ENCODE measurements at regions not wholly inside any gene's neighbourhood (a gene's known extent, or its start where the extent isn't known, plus 50 kb on each side); places are given as distances from the start of the nearest gene placed in this dataset.

DNA sequence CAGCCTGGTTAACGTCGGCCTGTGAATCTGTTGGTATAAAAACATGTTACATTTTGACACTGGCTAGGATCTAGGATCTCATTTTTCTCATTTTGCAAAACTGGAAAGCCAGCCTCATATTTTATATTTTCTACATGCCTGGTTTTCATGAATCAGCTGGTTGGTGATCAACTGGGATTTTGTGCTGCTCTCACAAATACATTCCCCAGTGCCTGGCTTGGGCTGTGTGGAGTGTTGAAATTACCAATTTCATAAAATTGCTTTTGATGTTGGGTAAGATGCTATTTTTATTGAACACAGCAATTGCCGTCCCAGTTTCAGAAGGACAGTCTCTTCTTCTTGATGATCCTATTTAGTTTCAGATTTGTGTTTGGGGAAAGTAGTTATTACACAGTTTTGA is 604.3 kb downstream of the TAFA4 start:
- no peaks in the 10 kb centered on the region for H3K36me3 ChIP-seq
- intact Hi-C loops (cut with DNase I; ENCODE audit: low total_unique reads), result no loop called here
- TF ChIP-seq, protein P1, sequence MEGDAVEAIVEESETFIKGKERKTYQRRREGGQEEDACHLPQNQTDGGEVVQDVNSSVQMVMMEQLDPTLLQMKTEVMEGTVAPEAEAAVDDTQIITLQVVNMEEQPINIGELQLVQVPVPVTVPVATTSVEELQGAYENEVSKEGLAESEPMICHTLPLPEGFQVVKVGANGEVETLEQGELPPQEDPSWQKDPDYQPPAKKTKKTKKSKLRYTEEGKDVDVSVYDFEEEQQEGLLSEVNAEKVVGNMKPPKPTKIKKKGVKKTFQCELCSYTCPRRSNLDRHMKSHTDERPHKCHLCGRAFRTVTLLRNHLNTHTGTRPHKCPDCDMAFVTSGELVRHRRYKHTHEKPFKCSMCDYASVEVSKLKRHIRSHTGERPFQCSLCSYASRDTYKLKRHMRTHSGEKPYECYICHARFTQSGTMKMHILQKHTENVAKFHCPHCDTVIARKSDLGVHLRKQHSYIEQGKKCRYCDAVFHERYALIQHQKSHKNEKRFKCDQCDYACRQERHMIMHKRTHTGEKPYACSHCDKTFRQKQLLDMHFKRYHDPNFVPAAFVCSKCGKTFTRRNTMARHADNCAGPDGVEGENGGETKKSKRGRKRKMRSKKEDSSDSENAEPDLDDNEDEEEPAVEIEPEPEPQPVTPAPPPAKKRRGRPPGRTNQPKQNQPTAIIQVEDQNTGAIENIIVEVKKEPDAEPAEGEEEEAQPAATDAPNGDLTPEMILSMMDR (IDR thresholded peaks at IDR 0.05), result no peak
- TF ChIP-seq POLR2A (IDR thresholded peaks at IDR 0.05), result no peak
- DNase-seq, result no peak
- H3K4me3 ChIP-seq, result no peak overlapping the region
- no peaks in the 10 kb centered on the region for H3K9me3 ChIP-seq
- H3K27me3 ChIP-seq, result no peaks in the 10 kb centered on the region
- H3K27ac ChIP-seq, result no peak overlapping the region
- no peaks in the 10 kb centered on the region for H3K4me1 ChIP-seq

DNA sequence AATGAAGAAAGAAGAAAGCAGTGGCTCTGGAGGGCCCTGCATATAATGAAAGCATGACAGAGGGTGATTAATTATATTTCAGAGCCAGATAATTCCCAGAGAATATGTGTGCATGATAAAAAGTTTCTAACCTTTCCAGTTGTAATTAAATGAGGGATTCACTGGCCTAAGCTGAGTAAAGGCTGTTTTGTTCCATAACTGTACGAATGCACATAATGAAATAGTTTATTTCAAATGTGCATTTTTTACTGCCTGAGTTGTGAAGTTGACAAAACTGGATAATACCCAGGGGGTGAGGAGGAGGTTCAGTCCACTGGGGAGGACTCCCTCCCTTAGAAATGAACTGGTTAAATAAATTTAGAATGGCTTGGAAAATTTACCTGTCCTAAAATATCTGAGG is 616.4 kb downstream of the TAFA4 start:
- no peak for TF ChIP-seq POLR2A (IDR thresholded peaks at IDR 0.05)
- TF ChIP-seq, protein P1 (IDR thresholded peaks at IDR 0.05), result no peak
- intact Hi-C loops (cut with DNase I; ENCODE audit: low total_unique reads), result no loop called here
- no peaks in the 10 kb centered on the region for H3K9me3 ChIP-seq

DNA sequence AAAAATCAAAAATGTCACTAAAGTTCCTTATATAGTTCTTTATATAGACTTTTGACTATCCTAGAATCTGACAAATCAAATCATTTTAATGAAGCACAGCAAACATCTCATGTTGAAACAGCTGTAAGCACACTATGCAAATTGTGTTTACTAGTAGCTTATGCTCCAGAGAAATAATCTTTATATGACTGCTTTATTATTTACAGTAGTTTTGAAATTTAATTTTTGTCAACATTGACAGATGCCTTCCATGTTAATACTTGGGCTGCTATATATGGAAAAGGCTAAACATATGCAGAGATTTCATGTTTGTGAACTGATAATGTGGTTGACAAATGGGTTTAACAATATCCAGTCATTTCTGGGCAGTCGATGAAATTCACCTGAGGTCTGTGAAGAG is 616.8 kb downstream of the TAFA4 start:
- DNase-seq, result no peak
- no peaks in the 10 kb centered on the region for H3K9me3 ChIP-seq
- H3K27me3 ChIP-seq, result no peaks in the 10 kb centered on the region
- H3K36me3 ChIP-seq, result no peaks in the 10 kb centered on the region
- TF ChIP-seq, protein P1 (IDR thresholded peaks at IDR 0.05), result no peak
- no peak for TF ChIP-seq POLR2A (IDR thresholded peaks at IDR 0.05)
- intact Hi-C loops (cut with DNase I; ENCODE audit: low total_unique reads), result no loop called here
- H3K27ac ChIP-seq, result no peak overlapping the region
- no peaks in the 10 kb centered on the region for H3K4me1 ChIP-seq
- H3K4me3 ChIP-seq, result no peak overlapping the region

More for the DNA sequence above, 616.4 kb downstream of the TAFA4 start:
- H3K4me1 ChIP-seq, result no peaks in the 10 kb centered on the region
- DNase-seq, result no peak
- no peaks in the 10 kb centered on the region for H3K27me3 ChIP-seq
- H3K36me3 ChIP-seq, result no peaks in the 10 kb centered on the region
- H3K27ac ChIP-seq, result no peak overlapping the region
- H3K4me3 ChIP-seq, result no peak overlapping the region

DNA sequence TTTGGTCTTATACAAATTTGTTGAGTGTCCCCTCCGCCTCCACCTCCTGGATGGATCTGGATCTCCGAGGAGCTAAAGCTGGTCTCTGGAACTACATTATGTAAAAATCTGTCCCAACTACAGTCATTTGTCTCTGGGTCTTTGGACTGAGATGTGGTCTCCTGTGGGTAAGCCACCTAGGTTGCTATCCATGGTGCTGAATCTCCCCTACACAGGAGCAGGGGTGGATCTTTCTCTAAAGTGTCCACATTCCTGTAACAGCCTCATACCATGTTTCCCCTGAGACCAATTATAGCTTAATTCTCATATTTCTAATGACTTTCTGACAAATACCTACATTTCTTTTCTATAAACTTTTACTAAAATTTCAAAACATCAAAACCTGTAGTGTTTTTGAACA is 625.8 kb downstream of the TAFA4 start:
- Histone ChIP-seq H3K27ac (no peak overlapping the region), H3K36me3 (no peaks in the 10 kb centered on the region), H3K9me3 (no peaks in the 10 kb centered on the region), H3K4me1 (no peaks in the 10 kb centered on the region), H3K4me3 (no peak overlapping the region), H3K27me3 (no peaks in the 10 kb centered on the region)
- no peak for TF ChIP-seq POLR2A (IDR thresholded peaks at IDR 0.05)
- TF ChIP-seq, protein P1 (IDR thresholded peaks at IDR 0.05), result no peak
- DNase-seq, result no peak
- intact Hi-C loops (cut with DNase I; ENCODE audit: low total_unique reads), result no loop called here

DNA sequence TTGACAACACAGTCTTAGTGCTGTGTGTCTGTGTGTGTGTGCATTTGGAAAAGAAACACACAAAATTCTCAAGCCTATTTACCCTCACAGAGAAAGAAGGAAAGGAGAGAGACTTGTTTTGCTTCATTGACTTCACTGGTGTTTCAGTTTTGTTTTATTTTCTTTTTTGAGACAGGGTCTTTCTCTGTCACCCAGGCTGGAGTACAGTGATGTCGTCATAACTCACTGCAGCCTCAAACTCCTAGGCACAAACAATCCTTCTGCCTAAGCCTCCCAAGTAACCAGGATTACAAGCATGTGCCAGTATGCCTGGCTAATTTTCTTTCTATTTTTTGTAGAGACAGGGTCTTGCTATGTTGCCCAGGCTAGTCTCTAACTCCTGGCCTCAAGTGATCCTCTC is 636.9 kb downstream of the TAFA4 start:
- Histone ChIP-seq H3K9me3 (no peaks in the 10 kb centered on the region), H3K4me3 (no peak overlapping the region), H3K4me1 (no peaks in the 10 kb centered on the region), H3K36me3 (no peaks in the 10 kb centered on the region), H3K27me3 (no peaks in the 10 kb centered on the region), H3K27ac (no peak overlapping the region)
- intact Hi-C loops (cut with DNase I; ENCODE audit: low total_unique reads), result no loop called here
- DNase-seq, result no peak
- TF ChIP-seq POLR2A (IDR thresholded peaks at IDR 0.05), result no peak
- TF ChIP-seq, protein P1 (IDR thresholded peaks at IDR 0.05), result no peak
